ENCODE measurements at regions not wholly inside any gene's neighbourhood (a gene's known extent, or its start where the extent isn't known, plus 50 kb on each side); places are given as distances from the start of the nearest gene placed in this dataset.

DNA sequence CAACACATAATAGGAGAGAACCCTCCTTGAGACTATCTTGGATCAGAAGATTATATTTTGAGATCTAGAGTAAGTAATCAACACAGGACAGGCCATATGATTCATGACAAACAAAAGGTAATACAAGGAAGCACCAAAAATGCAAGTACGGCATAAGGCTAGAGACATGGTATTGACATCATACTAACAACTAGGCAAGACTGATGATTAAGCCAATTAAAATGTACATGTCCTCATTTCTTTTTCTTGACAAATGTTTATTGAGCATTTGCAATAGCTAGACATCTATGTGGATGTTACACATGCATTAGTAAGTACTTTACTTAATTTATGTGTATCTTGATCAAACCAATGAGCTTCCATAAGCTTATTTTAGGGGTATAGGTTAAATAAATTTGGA lies 695.7 kb upstream of the GALNTL6 start:
- no peak for TF ChIP-seq EZH2 (IDR thresholded peaks at IDR 0.05; ENCODE audit: borderline replicate concordance, low read length)
- TF ChIP-seq, protein P1, sequence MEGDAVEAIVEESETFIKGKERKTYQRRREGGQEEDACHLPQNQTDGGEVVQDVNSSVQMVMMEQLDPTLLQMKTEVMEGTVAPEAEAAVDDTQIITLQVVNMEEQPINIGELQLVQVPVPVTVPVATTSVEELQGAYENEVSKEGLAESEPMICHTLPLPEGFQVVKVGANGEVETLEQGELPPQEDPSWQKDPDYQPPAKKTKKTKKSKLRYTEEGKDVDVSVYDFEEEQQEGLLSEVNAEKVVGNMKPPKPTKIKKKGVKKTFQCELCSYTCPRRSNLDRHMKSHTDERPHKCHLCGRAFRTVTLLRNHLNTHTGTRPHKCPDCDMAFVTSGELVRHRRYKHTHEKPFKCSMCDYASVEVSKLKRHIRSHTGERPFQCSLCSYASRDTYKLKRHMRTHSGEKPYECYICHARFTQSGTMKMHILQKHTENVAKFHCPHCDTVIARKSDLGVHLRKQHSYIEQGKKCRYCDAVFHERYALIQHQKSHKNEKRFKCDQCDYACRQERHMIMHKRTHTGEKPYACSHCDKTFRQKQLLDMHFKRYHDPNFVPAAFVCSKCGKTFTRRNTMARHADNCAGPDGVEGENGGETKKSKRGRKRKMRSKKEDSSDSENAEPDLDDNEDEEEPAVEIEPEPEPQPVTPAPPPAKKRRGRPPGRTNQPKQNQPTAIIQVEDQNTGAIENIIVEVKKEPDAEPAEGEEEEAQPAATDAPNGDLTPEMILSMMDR (IDR thresholded peaks at IDR 0.05; ENCODE audit: low read length), result no peak

All from OCI-LY1 (cell line).